Right lung (tissue), 2 donors: ENCODE measurements at regions not wholly inside any gene's neighbourhood (a gene's known extent, or its start where the extent isn't known, plus 50 kb on each side); places are given as distances from the start of the nearest gene placed in this dataset.
A peak's percentile ranks its signal among the peaks of the same experiment; 100 is the strongest.

Experiments
- DNase-seq, 2 donors: peaks; one replicate each; pipeline ENCODE4 v3.0.0-alpha.2; 2013

- no peak for DNase-seq
These were observed 118.9 kb downstream of the IRS1 start for GRCh38 chr2:226680719-226681118.

GRCh38 chr2:226679389-226680065, 120.1 kb downstream of the IRS1 start:
- DNase-seq: no peak

- DNase-seq: no peak
These were observed 121.2 kb downstream of the IRS1 start for GRCh38 chr2:226678422-226678821.

- no peak for DNase-seq
These were observed 122.5 kb downstream of the IRS1 start for GRCh38 chr2:226677080-226677479.

GRCh38 chr2:226676618-226677017, 123.0 kb downstream of the IRS1 start:
- no peak for DNase-seq

GRCh38 chr2:226674123-226674522, 125.5 kb downstream of the IRS1 start:
- no peak for DNase-seq

GRCh38 chr2:226673314-226673723, 126.3 kb downstream of the IRS1 start:
- no peak for DNase-seq

GRCh38 chr2:226671141-226671676, 128.4 kb downstream of the IRS1 start:
- DNase-seq: no peak

DNA sequence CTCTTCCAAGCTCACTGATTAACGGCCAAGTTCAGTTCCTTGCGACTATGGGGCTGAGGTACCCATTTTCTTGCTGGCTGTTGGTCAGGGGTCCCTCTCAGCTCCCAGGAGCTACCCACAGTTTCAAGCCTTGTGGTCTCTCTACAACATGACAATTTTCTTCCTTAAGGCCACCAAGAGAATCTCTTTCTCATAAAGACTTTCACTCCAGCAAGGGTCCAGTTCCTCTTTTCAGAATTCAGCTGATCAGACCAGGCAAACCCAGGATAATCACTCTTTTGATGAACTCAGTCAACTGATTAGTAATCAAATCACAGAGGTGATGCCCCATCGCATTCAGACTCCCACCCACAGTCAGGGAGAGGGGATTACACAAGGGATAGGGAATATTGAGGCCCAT, 129.7 kb downstream of the IRS1 start:
- no peak for DNase-seq

DNA sequence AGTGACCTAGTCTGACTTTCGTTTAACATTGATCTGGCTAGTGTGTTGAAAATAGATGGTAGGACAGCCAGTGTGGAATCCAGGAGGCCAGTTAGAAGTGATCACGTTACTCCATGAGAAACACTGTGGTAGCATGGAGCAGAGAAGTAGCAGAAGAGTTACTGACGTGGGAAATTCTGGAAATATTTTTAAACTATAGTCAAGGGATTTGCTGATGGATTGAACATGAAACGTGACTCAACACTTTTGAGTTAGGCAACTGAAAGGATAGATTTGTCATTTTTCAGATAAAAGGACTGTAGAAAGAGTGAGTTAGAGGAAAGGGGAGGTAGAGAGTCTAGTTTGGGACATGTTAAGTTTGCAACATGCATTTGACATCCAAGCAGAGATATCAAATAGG, 130.4 kb downstream of the IRS1 start:
- no peak for DNase-seq

- no peak for DNase-seq
These were observed 131.9 kb downstream of the IRS1 start for GRCh38 chr2:226667736-226668135.

DNA sequence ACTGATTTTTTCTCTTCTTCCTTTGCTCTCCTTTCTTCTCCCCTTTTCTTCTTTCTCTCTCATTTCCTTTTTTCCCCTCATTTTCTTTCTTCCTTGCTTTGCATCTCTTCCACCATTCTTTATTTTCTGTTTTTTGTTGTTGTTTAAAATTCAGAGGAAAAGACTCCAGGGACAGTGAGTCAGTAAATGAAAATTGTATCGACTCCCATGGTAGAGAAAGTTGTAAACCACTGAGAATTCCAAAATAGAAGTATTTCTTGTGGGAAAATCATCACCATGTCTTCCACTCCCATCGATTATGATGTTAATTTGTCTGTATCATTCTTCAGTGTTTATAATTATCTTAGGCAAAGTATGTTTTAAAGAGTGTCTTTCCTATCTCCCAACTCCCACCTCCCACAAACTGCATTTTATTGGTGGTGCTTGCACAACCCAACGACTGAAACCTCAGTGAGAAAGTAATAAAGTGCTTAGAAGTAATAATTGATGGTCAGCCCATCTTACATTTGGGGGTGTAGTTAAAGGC, 134.3 kb downstream of the IRS1 start:
- DNase-seq: no peak

DNA sequence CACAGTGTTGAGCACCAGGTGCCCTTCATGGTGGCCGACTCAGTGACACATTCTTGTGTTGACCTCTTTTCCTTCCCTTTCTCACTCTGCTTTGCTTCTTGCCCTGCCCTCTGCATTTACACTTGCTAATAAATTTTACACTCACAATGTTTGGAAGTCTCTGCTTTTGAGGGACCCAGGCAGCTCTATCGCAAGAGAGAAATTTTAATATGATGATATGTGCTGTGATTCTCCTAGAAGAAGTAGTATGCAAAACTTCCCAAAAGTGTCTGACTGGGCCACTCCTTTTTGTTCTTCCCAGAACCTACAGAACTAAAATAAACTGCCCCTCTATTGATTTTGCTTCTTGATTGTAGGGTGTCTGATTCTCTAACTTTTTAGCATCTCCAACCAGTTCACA, 135.0 kb downstream of the IRS1 start:
- DNase-seq: no peak

DNA sequence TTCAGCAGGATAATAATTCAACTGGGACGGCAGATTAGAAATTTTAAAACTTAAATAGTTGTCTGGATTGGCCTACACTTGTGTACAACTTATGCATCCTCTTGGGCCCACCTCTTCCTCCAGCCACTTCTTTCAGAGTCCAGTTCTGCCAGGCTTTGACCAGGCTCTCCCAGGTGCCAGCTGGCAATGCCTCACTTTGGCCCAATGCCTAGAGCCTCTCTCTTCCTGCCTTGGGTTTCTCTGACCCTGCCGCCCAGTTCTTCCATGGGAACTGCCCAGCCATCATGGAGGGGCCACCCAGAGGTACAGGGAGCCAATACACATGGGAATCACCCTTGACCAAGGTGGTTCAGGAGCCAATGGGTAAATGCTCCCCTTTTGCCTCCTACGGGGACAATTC, 135.5 kb downstream of the IRS1 start:
- DNase-seq: no peak

DNA sequence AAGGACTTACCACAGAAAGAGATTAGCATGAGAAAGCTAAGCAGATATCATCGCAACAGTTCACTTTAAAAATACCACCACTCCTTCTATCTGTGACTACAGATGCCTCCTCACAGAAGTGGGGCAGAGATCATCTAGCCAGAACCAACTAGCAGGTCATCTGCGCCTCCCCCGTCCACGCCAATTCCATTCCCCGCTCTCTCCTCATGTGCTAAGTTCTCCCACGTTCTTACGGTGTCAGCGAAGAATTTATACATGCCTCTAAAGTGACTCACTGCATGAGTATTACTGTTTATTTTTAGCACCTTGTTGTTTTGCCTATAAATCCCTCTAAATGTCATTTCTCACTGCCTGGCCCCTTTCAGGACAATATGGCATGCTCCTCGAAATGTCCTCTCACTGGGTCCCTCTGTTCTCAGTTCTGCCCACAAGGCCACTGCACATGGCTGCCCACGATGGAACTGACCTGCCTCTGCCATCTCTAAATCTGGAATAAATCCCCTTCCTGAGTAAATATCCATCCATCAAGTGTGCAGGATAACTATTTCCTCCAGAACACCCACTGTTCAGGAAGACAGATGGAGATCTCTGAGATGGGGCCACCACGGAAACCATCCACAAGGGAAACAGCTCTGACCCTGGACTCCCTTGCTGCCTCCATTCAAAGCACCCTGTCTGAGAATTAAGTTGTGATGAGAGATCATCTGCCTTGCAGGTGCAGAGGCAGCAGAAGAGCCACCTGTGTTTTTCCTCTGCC, 137.7 kb downstream of the IRS1 start:
- no peak for DNase-seq

GRCh38 chr2:226660526-226660925, 139.1 kb downstream of the IRS1 start:
- DNase-seq: peak; percentile 89 to 94

DNA sequence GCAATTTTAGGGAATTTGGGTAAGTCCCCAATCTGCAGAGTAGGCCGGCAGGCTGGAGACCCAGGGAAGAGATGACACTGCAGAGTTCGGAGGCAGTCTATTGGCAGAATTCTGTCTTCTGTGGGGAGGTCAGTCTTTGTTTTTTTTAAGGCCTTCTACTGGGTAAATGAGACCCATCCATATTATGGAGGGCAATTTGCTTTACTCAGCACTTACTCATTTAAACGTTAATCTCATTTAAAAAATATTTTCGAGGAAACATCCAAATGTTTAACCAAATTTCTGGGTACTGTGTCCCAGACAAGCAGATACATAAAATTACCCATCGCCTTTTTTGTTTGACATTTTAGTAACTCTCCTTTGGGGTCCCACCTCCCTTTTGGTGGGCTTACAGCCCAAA, 139.5 kb downstream of the IRS1 start:
- peak in 1 of 2 donors; percentile 47 for DNase-seq

DNA sequence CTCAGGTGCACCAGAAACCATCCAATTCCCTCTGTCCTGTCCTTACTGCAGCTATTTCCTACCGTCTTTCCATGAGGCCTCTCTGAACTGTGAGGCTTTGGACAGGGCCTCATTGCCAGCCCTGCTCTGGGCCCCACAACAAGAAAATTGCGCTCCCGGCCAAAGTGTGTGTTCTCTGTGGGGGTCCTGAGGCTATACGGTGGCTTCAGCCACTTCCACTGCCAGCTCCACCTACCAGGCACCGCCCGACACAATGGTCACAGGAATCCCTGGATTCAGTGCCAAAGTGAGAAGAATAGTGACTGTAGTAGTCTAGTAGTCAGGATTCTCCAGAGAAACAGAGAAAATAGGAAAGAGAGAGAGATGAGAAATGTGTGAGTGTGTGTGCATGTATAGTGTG, 140.2 kb downstream of the IRS1 start:
- no peak for DNase-seq

DNA sequence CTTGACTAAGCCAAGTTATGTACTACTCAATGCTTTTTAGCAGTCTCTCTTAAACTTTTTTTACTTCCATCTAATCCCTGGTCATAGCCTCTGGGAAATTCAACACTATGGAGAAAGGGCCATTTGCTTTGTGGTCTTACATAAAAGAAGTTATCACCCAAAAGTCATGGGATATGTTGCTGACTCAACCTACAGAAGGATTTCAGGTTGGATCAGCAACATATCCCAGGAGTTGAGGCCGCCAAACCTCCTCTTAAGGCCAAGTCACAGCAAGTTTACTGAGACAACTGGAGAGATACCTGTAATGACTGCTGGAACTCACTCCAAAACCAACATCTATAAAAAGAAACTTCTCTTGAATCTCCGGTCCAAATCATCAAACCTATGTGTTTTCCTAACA, 141.1 kb downstream of the IRS1 start:
- DNase-seq: no peak

DNA sequence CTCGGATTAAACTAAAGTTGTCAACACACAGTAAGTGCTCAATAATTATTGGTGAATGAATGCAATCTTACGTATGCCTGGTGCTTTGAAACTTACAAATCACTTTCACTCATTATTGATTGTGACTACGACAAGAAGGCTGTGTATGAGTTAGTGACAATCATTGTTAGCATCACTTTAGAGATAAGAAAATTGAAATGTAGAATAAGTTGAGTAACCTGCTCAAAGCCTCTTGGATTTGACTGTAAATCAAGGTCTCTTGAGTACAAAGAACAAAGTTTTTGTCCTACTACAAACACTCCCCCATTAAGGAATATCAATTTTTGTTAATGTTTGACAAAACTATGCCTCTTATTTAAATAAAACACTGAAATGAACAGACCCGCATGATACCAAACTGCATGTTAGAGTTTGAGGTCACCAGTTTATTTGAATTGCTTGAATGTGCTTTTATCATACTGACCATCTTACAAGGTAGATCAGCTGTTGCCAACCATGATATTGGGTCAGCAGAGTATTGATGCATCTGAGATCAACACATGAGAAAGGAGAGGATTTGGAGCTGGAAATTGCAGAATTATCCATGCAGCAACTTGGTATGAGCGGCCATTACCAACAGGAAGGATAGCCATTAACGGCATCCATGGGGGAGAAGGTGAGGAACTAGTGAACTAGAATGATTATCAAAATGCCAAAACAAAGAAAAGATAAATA, 142.1 kb downstream of the IRS1 start:
- no peak for DNase-seq

DNA sequence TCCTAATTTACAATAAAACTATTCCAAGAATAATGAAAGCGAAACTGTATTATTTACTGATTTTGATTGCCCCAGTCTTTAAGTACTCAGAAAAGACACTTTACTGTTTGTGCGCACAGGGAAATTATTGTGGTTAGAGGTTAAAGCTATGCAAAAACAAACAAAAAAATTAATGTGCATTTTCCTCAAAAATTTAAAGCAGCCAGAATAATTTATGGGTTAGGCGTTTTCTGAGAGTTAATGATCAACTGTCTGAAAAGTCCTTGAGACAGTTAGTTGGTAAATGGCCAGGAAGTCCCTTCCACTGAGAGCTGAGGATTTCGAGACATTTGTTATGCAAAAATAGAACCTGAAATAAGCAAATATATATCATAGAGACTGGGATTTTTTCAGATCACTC, 143.3 kb downstream of the IRS1 start:
- no peak for DNase-seq

DNA sequence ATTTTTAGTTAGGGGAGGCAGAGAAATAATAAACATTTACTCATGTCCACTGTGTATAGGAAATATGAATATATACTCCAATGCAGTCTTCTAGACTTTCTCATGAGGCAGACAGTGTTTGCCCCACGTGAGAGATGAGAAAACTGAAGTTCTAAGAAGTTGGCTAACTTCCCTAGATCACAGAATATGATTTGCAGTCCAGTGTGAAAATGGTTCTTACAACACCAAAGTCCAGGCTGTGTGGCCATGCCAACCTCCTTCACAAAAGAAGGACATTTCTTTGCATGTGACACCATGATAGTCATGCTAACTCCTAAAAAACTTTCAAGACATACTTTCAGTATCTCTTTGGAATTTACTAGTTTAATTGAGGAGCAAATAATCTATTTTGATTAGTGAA, 143.7 kb downstream of the IRS1 start:
- no peak for DNase-seq
